HG03066 (cell line): ENCODE measurements at regions not wholly inside any gene's neighbourhood (a gene's known extent, or its start where the extent isn't known, plus 50 kb on each side); places are given as distances from the start of the nearest gene placed in this dataset.
"Not testable (repeated sequence)": the region's sequence is repeated elsewhere in the genome, so short reads cannot be mapped to it uniquely, and the experiment has no call there.

ENCODE experiments used
- ATAC-seq: cut with Tn5 transposase; IDR thresholded peaks from one replicate; pipeline ENCODE4 v1.9.1; 2021; ENCODE audit warnings: low read depth; ENCODE audit not compliant: unreplicated experiment

DNA sequence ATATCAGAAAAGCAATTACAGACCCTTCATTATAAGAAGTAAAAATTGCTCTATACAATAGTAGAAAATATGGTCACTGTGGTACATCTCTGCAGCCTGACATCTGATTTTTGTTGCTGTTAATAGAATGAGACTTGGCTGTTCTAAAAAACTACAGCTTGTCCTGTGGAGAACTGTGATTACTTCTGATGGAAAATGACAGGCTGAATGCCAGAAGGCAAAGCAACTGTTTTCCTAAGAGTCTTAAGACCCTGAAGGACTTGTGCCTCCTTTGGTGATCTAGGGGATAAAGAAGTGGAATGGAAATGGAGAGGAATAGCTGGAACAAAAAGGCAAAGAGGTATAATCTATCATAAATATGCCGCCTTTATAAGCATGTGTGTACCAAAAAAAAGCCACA, 314.8 kb downstream of the BCHE start:
- ATAC-seq: no peak

DNA sequence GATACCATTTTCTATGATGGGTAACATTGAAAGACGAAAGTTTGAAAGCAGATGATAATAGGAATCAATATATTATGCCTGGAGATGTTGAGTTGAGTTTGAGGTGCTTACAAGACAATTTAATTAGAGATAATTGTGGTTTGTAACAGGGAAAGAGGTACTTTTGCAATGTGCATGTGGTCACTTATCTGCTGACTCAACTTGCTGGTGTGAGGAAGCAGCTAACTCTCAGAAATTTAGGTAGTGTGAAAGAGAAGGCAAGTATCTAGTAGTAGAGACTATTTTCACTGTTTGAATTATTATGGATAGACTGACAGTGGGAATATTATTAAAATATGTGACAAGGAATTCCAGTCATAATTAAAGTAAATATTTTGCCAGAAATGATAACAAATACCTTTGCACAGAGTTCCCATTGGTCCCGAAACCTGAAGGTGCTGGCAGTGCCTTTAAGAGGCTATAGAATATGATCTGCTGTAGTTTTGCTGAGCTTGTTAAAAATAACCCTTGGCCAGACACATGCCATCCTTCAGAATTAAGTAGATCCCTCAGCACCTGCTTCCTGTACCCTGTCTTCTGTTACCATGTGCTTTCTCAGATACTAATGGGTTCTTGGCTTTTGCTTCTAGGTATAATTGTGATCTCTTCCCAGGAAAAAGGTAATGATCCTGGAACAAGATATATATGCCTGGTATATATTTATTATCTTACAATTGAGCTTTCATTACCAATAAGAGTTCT, 315.9 kb downstream of the BCHE start:
- no peak for ATAC-seq

DNA sequence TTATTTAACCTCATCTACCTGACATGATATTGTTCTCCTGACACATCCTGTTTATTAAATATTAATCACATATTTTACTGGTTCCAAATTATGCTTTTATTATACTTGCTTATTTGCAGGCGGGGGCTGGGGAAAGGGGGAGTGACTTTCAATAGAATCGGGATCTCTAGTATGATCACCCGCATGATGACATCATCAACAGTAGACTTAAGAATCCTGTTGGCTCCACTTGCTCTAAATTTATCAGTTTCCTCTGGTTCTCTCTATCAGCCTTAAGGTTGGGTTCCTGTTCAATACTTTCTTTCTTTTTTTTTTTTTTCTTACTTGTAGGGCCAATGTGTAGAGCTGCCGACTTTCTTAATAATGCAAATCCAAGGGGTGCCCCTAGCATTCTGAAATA, 317.5 kb downstream of the BCHE start:
- no peak for ATAC-seq

DNA sequence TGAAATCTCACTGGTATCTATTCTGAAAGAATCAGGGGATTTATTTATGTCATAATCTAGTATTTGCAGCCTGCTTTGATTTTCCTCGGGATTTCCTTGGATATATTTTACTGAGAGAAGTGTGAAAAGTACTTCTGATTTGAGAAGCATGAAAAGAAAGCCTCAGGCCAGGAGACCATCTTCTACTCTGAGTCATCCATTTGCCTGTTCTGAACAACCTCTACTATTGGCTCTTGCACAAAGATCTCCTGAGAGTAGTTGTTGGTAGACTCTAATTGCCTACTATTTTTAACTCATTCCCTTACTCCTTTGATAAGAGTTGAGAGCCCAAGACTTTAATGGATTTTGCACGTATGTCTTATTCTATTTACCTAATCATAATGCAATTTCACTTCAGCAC, 318.9 kb downstream of the BCHE start:
- no peak for ATAC-seq

DNA sequence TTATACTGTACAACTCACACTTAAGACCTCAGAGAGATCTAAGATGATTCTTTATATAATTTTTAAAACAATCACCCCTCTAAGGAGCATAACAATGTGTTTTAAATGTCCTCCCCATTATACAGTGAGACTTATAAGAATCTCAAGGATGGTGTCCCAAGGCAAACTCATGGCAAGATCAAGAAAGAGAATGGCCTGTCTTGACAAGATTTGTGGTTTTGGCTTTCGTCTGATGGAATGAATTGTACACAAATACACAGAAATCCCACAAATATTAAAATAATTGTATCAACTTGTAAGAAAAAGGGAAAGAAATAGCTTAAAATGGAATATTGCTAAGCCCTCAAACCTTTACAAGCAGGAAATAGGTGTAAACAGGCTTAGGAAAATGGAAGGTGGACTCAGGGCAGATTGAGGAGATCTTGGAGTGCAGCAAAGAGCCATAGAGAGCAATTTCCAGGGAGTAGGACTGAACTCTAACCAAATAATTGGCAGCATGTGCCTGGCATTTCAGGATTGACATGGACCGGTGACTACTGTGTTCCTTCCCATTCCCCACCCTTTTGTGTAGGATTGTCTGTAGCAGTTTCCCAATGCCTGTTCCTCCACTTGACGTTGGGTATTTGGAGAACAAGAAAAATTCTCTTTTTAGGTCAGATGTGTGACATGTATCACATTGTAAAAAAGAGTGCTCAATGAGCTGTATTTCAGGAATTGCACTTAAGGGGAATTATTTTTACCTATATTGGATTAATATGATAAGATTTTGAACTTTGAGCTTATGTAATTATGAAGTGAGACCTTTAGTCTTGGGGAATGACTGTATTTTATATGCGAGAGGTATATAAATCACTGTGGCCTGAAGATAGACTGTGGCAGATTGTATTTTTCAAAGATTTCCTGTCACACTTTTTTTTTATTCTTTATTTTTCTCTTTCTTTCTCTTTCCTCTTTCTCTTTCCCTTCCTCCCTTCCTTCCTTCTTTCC, 317.8 kb upstream of the SLITRK3 start:
- ATAC-seq: no peak

DNA sequence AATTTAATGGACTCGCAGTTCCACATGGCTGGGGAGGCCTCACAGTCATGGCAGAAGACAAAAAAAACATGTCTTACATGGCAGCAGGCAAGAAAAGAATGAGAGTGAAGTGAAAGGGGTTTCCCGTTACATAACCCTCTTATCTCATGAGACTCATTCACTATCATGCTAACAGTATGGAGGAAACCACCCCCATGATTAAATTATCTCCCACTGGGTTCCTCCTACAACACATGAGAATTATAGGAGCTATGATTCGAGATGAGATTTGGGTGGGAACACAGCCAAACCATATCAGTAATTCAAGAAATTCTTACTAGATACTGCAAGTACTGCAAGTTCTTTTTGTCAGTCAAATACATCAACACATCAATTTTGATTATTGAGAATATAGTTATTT, 311.4 kb upstream of the SLITRK3 start:
- ATAC-seq: no peak

DNA sequence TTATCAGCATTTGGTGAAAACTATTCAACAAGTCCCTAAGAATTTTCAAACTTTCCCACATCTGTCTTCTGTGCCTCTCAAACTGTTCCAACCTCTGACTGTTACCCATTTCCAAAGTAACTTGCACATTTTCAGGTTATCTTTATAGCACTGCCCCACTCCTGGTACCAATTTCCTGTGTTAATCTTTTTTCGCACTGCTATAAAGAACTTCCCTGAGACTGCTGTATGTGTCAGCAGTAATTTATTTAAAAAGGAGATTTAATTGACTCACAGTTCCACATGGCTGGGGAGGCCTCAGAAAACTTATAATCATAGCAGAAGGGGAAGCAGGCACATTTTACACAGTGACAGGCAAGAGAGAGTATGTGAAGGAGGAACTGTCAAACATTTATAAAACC, 310.9 kb upstream of the SLITRK3 start:
- no peak for ATAC-seq

DNA sequence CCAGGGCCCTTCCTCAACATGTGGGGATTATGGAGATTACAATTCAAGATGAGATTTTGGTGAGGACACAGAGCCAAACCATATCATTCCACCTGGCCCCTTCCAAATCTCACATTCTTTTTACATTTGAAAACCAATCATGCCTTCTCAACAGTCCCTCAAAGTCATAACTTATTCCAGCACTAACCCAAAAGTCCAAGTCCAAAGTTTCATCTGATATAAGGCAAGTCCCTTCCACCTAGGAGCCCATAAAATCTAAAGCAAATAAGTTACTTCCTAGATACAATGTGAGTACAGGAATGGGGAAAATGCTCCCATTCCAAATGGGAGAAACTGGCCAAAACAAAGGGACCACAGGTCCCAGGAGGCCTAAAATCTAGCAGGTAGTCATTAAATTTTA, 309.5 kb upstream of the SLITRK3 start:
- no peak for ATAC-seq

DNA sequence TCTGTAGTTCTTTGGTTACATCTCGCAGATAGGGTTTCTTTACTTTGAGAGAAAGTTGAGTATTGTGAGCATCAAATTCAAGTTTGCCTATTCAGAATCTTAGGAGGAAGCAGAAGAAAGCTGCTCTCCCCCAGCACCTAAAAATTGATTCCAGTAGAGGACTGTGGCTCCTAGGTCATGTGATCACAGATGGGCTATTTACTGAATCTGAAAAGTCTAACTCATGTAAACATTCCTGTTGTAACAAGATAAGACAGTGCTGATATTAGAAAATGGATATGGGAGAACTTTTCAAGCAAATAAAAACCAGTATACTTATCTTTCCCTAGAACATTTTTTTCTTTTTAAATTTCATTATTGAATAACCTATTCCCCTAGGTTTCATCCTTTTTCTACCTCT, 308.4 kb upstream of the SLITRK3 start:
- no peak for ATAC-seq

DNA sequence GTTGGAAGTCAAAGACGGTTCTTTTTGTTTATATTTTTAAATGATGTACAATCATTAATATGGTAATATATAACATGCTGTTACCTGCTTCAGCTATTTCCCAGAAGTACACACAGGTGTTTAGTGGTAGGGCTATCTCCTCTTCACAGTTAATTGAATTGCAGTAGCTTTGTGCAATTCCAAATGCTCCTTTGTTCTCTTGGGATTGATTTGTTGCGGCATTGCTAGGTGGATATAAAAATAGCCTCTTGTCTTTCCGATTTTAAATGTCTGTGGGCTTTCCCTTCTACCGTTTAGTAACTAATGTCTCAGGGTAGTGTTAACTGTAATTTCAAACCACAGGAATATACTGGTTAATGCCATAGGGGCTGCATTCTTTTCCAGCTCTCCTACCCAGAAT, 307.6 kb upstream of the SLITRK3 start:
- no peak for ATAC-seq

DNA sequence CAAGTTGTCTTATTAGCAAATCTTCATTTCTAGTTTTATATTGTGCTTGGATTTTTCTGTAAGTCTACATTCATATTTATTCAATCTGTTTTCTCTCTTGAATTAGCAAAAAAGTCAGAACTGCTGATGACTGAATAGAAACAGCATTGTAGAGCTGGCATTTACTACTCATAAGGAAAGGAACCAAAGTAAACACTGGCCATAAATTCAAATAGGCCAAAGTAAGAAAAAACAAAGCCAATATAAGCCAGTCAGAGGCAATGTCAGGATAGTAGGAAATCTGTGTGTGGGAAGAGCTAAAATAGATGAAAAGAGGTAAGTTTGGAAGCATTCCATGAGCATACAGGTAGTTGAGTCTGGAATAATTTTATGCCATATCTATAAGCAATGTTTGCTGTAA, 307.2 kb upstream of the SLITRK3 start:
- no peak for ATAC-seq

DNA sequence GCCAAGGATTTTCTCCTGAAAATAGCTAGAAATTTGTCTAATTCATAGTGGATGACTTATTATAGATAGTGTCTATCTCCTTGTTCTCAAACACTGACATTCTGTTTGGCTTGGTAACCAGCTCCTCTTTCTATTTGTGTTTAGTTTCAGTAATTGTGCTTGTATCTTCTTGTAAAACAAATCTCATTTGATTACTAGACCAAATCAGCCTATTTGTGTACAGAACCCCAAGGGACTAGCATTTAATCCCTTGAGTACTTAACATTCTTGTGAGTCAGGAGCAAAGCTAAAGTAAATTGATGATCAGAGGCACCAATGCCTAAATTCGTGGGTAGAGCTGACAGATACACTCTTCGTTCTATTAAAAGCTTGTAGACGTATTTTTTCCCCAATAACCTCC, 306.5 kb upstream of the SLITRK3 start:
- ATAC-seq: no peak

DNA sequence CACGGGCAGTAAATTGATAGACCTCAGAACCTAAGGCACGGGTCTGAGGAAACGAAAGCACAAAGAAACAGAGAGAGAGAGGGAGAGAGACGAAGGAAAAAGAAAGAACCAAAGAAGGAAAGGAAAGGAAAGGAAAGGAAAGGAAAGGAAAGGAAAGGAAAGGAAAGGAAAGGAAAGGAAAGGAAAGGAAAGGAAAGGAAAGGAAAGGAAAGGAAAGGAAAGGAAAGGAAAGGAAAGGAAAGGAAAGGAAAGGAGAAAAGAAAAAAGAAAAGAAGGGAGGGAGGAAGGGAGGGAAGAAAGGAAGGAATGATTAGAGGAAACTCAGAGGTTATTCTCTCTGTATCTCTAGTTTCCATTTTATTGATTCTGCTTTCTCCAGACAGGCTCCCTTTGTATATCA, 302.6 kb upstream of the SLITRK3 start:
- ATAC-seq: not testable (repeated sequence)

DNA sequence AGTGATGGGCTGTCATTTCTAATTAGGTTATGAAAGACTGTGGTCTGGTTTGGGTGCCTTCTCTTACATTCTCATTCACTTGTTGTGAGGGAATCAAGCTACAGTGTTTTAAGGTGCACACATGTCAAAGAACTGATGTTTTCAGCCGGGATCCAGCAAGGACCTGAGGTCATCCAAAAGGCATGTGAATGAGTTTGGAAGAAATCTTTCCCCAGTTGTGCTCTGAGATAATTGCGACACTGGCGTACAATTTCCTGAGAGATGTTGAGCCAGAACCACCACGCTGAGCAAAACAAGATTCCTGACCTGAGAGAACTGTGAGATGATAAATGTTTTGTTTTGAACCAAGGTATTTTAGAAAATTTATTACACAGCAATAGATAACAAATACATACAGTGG, 295.3 kb upstream of the SLITRK3 start:
- no peak for ATAC-seq

DNA sequence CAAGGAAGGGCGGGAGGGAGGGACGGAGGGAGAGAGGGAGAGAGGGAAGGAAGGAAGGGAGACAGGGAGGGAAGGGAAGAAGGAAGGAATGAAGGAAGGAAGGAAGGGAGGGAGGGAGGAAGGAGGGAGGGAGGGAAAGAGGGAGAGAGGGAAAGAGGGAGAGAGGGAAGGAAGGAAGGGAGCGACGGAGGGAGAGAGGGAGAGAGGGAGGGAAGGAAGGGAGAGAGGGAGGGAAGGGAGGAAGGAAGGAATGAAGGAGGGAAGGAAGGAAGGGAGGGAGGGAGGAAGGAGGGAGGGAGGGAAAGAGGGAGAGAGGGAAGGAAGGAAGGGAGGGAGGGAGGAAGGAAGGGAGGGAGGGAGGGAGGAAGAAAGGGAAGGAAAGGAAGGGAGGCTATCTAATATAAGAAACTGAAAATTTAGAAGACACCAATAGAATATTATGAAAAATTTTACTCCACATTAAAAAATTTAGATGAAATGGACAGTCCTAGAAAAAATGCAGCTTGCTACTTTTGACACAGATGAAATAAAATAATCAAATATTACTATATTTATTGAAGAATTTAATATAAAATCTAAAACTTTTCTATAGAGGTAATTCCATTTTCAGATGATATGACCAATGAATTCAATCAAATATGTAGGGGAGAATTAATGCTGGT, 280.3 kb upstream of the SLITRK3 start:
- ATAC-seq: no peak

DNA sequence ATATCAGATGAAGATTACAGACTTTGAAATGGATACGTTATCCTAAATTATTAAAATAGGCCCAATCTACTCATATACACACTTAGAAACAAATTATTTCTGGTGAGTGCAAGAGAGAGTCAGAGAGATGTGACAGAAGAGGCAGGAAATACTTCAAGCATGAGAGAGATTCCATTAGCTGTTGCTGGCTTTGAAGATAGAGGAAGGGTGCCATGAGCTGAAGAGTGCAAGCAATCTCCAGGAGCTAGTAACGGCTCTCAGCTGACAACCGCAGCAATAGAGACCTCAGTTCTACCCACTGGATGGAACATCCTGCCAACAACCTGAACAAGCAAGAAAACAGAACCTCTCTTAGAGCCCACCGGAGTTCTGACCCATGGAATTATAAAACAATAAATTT, 270.7 kb upstream of the SLITRK3 start:
- no peak for ATAC-seq

DNA sequence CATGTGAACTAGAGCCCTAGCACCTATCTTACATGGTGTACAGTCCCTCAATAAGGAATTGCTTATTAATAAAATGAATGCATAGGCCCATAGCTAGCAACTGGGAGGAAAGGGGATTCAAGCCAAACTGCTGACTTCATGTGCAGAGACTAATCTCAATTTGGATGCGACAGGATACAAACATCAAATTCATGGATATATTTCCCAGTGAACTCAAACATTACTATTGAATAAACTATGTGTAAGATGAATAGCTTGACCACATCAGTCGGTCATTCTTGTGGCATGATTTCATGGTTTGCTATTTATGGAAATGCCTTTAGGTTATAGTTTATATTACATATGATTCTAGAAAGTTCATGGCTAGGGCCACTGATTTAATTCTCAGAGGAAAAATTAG, 268.6 kb upstream of the SLITRK3 start:
- no peak for ATAC-seq

DNA sequence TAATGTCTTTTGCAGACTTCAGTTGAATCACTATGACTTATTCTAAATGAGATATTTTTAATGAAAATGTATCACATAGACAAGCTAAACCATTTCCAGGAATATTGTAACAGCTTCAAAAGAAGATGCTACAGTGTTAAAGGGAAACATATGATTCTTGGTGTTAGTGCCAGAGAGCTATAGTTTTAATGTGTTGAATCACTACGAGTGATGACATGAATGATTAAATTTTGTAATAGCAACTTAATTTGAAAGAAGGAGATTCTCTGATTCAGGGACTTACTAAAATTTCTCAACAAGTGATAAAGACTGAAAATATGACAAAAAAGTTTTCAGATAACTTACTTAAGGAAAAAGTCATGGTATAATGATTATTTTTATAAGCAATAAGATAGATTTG, 267.3 kb upstream of the SLITRK3 start:
- no peak for ATAC-seq

DNA sequence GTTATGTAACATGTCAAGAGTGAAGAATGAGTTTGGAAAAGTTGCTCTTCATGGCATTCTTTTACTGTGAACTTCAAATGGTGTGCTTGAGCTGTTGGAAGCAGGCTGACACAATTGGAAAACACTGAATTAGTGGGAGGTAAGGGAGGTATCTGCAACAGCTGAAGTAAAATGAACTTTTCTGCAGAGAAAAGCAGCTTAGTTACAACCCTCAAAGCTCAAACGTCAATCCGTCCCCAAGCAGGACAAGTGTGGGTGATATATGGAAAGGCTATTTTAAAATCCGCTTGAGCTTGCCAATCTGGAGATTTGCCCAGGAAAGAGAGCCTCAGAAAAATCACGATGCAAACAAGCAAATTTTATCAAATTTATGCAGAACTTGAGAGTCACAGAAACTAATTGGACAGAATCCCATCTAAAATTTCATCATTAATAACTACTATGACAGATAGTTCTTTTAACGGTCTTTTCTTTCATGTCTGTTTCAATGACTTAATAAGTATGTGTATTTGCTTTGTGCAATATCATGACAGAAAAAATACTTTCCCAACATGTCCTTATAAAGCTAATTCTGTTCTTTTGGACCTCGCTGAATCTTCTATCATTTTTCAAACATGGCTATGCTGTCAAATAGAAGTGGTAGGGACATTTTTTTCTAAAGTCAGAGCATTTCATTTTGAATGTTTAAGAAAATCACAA, 266.6 kb upstream of the SLITRK3 start:
- no peak for ATAC-seq

DNA sequence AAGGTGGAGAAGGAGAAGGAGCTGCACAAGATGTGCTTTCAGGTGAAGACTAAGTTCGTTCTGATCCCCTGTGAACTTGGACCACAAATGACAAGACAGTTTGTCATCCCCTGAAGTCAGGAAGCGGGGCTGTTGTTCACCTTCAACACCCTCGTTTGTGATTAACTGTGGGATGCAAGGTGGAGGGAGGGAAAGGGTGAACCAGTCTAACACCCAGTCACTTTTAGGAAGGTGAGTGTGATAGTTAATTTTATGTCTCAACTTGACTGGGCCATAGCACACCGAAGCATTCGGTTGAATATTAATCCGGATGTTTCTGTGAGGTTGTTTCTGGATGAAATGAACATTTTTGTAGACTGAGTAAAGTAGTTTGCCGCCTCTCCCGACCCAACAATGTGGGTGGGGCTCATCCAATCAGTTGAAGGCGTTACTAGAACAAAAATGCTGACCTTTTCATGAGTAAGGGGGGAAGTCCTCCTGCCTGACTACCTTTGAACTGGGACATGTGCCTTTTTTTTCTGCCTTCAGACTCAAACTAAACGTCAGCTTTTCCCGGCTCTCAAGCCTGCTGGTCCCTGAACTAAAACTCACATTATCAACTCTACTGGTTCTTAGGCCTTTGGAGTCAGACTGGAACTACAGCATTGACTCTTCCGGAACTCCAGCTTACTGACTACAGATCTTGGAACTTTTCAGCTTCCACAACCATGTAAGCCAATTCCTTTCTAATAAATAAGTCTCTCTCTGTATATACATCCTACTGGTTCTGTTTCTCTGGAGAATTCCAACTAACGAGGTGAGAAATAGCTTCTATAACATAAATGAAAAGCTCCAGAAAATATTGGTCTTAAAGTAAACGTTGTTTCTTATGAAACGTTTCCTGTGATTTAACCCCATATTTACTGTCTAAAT, 264.0 kb upstream of the SLITRK3 start:
- ATAC-seq: no peak
